Left forelimb (tissue), 1 donor: ENCODE measurements at regions not wholly inside any gene's neighbourhood (a gene's known extent, or its start where the extent isn't known, plus 50 kb on each side); places are given as distances from the start of the nearest gene placed in this dataset.
"Not testable (repeated sequence)": the region's sequence is repeated elsewhere in the genome, so short reads cannot be mapped to it uniquely, and the experiment has no call there.

Source experiments
- DNase-seq: peaks from one replicate; pipeline ENCODE4 v3.0.0-alpha.2; 2018; ENCODE audit warnings: low spot score

DNA sequence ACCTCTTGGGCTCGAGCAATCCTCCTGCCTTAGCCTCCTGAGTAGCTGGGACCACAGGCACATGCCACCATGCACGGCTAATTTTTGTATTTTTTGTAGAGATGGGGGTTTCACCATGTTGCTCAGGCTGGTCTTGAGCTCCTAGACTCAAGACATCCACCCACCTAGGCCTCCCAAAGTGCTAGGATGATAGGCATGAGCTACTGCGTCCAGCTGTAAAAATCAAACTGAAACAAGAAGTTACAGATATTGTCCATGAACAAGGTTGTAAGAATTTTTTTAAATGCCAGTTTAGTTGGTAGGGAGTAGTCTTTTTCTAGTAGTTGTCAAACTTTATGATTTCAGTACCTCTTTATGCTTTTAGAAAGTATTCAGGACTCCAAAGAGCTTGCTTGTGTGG is 424.4 kb upstream of the PMFBP1 start:
- no peak for DNase-seq

DNA sequence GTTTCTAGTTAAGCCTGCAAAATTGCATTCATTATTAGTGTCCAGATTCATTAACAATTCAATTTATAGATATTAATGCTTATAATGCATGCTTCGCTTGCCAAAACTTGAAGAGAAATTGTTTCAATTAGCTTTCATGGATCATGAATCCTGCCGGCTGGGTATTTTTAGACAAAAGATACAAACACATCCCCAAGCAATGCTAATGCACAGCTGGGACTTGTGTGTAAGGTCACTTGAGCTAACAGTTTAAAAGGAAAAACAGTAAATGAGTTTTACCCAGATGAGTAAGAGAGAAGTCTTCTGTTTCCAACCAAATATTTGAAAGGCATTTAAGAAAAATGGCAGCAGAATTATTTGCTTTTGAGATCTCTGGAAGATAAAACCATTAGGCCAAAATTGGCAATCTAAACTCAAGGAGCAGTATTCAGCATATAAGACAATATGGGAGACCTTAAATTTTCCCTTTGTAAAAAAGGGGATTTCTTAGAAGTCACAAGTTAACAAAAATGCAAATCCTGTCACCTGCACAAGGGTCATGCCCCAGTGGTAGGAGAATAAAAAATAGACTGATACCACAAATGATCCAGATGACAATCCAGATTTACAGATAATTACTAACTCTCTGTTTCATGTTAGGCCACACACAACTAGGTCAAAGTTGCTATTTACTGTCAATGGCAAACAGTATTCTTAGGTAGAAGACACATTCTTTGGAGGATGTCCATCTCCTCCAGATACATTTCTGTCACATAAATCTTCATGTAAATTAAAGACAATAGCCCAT is 418.4 kb upstream of the PMFBP1 start:
- no peak for DNase-seq

DNA sequence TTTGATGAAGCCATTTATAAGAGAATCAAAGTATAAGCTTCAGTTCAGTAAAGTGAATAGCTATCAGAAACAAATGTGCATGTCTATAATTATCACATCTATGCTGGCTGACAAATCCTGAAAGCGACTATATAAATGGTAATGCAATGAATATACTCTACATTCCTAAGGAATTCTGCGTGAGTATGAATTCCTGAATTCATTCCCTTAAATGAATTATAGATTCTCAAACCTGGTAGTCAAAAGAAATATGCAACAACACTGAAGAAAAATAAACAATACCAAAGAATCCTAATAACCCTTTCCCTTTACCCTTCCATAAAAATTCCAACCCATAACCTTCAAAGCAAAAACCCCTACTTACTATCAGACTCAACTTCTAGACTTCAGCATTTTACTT is 416.6 kb upstream of the PMFBP1 start:
- DNase-seq = no peak

DNA sequence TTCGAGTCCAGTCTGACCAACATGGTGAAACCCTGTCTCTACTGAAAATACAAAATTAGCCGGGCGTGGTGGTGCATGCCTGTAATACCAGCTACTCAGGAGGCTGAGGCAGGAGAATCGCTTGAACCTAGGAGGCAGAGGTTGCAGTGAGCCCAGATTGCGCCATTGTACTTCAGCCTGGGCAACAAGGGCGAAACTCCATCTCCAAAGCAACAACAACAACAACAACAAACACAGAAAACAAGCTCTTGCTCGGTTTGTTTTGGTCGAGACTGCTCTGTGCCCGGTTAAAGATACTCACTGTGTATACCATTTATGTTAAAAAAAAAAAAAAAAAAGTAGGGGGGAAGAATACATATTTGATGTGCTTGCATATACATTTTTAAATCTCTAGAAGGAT is 406.1 kb upstream of the PMFBP1 start:
- DNase-seq = not testable (repeated sequence)

DNA sequence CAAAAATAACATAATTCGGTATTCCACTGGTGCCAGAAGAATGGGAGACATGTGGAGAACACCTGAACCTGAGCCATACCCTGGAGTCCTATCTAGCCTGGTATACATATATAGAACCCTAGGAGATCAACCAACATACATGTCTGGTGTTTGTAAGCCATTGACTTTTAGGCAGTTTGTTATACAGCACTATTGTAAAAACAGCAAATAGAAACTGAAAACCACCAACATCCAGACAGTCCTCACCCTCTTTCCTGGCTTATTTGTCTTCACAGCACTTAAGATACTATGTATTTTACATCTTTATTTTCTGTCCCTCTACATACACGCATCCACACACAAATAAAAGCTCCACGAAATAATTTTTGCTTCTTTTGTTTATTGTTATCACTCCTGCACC is 404.2 kb upstream of the PMFBP1 start:
- DNase-seq = no peak

DNA sequence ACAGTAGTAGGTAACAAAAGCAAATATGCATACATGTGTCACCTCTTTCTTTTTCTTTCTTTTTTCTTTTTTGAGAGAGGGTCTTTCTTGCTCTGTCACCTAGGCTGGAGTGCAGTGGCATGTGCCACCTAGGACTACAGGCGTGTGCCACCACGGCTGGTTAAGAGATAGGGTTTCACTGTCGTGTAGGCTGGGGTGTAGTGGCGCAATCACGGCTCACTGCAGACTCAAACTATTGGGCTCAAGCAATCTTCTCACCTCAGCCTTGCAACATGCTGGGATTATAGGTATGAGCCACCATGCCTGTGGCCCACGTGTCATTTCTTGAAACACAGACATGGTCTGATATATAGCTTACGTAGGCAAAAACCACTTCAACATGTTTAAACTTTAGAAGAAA is 397.7 kb upstream of the PMFBP1 start:
- no peak for DNase-seq

DNA sequence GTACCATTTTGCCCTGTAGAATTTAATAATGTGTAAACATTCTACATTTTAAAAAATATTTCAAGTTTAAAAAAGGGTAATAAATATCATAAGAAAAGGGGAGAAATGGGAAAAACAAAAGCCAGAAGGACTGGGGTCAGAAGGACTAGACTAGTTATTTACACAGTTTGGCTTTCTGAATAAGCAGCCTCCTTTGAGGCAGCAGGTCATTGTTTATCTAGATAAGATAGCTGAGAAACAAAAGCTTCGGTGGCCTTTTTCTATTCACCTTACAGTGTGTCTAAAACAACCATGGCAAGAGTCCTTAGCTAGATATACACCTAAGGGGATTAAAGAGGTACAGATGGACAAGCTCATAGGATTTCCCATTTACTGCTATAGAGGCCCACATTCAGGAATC is 396.5 kb upstream of the PMFBP1 start:
- DNase-seq = no peak

DNA sequence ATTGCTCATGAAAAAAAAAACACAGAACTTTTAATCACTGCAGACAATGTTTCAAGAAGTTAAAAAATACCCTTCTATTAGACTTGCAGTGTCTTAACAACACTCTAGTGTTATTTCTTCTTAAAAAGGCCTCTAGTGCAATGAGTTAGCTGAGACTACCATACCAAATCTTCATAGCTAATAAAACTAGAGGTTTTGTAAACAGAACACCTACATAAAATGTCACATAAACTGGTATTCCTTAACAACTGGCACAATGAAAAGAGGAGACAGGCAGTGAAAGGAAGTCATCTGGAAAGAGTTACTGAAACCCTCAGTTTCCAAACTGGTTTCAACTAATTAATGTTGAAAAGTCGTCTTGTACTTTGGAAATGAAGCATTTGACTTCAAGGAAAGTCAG is 394.2 kb upstream of the PMFBP1 start:
- DNase-seq = no peak

DNA sequence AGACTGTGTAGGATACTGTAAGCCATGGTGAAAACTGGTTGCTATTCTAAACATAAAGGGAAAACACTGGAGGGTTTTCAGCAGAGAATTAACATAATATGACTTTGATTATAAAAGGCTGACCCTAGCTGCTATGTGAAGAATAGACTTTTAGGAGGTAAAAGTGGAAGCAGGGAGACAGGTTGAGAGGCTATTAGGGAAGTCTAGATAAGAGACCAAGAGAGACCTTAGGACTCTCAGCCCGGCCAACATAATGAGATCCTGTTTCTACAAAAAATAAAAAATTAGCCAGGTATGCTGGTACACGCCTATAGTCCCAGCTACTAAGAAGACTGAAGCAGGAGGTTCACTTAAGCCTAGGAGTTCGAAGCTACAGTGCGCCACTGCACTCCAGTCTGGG is 393.2 kb upstream of the PMFBP1 start:
- no peak for DNase-seq

DNA sequence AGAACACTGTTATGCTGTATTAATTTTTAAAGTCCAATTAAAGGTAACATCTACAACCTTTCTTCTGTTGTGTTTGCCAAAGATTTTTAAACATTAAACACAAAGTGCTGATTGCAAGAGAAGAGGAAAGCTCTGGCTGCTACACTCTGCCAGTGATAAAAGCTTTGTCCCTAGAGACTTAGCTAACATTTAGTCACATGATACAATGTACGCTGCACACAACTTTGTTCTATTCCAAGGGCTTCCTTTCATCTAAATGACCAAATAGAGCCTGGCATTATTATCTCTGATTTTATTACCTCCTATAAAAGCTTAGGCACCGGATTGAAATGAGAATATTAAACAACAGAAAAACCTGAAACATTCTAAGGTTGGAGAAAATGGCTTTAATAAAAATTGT is 388.7 kb upstream of the PMFBP1 start:
- DNase-seq = no peak

DNA sequence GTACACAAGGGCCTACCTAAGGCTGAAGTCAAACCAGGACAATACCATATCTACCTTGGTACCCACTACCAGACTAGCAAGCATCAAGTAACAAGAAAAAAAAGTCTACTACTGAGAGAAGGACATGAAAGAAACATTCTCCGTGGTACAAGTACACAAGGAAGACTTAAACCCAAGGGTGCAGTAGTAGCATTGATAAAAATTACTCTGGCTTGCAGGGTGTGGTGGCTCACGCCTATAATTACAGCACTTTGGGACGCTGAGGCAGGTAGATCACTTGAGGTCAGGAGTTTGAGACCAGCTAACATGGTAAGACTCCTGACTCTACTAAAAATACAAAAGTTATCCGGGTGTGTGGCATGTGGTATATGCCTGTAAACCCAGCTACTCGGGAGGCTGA is 386.5 kb upstream of the PMFBP1 start:
- no peak for DNase-seq

DNA sequence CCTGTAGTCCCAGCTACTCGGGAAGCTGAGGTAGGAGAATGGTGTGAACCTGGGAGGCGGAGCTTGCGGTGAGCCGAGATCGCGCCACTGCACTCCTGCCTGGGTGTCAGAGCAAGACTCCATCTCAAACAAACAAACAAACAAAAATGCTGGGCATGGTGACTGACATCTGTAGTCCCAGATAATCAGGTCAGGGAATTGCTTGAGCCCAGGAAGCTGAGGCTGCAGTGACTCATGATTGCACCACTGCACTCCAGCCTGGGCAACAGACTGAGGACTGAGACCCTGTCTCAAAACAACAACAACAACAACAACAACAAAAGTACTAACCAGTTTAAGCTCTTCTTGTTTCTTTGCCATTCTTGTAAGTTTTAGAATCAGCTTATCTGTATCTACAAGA is 383.0 kb upstream of the PMFBP1 start:
- no peak for DNase-seq

DNA sequence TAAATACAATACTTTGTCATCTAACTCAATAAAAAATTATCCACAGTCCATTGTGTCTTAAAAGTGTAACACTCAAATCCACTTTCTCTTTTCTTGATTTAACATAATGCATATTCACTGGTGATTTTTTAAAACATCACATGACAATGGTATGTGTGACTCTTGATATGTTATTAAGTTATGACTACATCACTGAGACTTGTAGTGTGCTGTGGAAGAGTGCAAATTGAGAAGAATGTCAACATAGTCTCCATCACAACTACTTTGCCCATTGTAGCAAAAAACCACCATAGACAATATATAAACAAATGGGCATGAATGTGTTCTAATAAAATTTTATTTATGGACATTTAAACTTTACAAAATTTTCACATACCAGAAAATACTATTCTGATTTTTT is 380.7 kb upstream of the PMFBP1 start:
- no peak for DNase-seq

DNA sequence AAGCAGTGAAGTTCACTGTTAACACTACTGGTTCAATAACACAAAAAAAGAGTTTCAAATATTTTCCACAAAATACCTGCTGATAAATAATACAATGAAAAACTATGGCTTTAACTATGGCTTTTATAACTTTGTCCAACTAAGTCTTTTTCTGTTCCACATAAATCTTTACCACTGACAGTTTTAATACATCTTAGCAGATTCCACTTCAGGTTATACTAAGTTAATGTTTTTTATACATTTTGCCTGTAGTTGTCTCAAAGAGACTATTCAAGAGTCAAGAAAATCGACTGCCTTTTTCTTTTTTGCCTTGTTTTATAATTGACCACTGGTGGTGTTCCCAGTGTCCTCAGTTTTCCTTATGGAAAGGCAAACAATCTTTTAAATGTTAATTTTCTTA is 379.7 kb upstream of the PMFBP1 start:
- no peak for DNase-seq

DNA sequence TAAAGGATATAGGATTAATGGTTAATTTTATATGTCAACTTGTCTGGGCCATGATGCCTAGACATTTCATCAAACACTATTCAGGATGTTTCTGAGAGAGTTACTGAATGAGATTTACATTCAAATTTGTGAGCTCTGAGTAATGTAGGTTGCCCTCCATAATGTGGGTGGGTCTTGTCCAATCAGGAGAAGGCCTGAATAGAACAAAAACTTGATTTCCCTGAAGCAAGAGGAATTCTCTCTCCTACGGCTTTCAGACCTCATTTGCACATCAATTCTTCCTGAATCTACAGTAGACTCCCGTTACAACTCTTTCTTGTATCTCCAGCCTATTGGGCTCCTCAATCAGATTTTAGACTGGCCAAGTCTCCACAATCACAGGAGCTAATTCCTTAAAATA is 377.9 kb upstream of the PMFBP1 start:
- DNase-seq = no peak

DNA sequence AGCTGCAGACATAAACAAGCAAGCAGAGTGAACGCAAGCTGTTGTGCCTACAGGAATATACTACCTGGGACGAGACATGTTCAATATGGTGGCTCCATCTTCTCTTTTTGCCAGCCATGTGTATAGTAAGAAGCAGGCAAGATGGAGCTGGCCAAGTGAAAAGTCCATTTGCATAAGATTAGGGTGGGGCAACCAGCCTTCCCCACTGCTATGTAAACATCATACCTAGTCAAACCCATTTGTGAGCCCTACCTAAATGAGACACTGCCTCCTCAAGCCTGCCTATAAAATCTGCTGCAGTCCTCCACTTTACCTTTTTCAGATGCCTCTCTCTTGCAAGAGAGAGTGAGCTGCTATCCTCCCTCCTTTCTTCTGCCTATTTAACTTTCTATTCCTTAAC is 370.1 kb upstream of the PMFBP1 start:
- no peak for DNase-seq

DNA sequence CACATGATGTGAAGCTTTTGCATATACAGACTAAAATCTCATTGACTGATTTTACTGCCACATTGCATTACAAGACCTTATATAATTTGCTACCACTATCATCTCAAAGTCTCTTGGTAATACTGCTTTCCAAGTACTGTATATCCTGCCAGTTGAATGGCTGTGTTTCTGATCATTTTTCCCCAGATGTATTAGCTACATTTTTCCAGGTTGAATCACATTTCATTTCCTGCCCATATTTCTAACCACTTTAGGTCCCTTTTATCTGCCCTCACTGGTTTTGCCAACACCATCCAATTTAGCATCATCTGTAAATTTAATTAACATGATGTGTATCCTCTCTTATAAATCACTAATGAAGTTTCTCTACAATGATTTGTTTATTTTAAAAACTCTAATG is 365.7 kb upstream of the PMFBP1 start:
- DNase-seq = no peak

DNA sequence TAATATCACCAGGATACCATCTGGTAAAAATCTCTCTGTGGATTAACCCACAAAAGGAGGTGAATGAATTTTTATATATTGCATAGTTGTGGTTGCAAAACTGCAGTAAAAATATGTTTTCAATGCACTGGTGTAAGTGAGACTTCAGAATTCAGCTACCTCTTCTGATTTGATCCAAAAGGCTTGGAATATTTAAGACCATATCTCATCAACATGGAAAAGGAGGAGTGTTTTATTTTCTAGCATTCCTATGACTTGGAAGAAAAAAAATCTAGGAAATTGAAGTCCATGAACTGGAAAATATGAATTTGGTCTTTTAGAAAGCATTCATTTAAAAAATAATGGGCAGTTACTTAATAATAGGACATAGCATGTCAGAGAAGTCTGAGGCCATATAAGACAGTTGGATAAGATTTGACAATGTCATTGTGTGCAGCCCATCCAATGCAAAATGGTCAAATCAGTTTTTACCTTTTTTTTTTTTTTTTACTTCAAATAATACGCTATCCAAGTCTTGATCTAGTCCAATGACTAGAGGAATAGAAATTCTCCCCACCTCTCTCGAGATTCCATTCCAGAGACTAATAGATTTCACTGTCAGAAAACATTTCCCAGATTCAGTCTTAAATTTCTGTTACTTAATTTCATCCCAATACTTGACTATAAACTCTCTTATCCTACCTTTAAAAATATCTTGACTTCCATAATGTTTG is 364.9 kb upstream of the PMFBP1 start:
- DNase-seq = no peak

DNA sequence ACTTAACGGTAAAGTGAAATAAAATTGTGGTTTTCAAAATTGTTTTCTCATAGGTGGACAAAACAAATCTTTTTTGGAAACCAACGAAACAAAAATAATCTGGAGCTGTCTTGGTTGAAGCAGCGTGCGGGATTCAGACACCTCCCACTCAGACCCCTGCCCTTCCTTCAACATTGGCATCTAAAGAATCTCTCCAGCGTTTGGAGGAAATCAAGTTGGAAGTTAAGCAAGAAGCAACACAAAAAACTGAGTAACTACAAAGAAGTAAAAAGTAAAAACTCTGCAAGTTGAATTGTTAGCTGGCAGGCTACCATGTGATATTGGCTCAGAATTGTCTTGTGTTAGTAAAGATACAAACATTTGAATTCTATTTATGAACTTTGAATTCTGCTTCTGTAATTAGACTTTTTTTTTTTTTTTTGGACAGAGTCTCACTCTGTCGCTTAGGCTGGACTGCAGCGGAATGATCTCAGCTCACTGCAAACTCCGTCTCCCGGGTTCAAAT is 361.0 kb upstream of the PMFBP1 start:
- no peak for DNase-seq

DNA sequence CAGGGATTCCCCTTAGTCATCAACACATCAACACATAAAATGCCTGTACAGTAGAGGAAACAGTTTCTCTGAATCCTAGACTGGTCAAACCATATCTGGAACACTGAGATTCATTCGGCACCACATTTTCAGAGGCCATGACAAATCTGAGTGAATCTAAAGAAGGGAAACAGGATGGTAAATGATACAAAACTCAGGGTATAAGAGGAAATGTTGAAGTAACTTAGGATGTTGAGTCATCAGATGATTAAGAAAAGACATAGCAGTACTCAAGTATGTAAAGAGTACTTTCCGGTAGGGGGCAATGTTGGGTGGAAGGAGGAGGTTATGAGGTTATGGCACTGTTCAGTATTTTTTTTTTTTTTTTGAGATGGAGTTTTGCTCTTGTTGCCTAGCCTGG is 358.5 kb upstream of the PMFBP1 start:
- no peak for DNase-seq

DNA sequence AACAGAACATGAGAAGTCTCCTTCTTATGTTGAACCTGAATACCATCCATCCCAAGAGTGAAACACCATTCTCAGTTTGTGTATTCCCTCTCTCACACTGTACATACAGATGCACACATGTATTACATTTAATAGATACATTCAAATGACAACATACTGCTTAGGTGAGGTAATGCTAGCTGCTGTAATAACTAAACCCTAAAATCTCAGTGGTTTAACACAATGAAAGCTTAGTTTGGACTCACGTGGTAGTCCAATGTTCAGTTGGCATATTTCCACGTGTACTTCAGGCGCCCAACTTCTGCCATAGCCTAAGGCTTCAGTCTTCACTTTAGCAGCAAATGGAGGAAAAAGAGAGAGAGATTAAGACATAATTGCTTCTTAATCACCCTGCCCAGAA is 351.1 kb upstream of the PMFBP1 start:
- no peak for DNase-seq

DNA sequence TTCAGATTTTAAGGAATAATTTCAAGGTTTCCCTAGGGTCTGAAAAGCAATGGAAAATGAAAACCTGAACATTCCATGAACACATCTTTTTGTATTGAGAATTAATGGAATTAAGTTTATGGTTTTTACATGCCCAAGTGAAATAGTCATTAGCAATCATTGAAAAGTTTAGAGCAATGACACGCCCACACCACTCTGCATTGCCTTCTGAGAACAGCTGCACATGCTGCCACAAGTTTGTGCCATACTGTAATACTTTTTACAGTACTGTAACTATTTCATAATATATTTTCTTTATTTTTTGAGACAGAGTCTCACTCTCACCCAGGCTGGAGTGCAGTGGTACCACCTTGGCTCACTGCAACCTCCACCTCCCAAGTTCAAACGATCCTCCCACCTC is 345.2 kb upstream of the PMFBP1 start:
- DNase-seq = no peak

DNA sequence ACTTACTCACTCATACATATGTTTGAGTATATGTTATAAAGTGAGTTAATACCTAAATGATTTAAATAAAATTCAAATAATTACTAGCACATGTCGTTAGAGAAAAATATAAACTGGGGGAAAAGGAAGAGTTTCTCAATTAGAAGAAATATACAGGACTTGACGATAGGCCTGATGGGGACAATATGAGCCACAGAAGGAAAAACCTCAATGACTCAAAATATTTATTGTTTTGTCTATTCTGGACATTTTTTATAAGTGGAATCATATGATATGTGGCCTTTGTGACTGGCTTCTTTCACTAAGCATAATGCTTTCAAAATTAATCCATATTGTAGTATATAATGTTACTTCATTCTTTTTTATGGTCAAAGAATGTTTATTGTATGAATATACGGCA is 339.2 kb upstream of the PMFBP1 start:
- no peak for DNase-seq

DNA sequence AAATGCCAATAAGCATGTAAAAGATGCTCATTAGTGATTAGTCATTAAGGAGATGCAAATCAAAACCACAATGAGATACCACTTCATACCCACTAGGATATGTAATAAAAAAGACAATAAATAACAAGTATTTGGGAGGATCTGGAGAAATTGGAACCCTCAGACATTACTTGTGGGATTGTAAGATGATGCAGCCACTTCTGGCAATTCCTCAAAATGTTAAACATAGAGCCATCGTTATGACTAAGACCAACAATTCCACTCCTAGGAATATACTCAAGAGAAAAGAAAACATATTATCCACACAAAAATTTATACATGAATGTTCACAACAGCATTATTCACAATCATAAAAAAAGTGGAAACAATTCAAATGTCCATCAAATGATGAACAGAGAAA is 336.2 kb upstream of the PMFBP1 start:
- no peak for DNase-seq
